Peyer's patch (tissue), 4 donors: ENCODE measurements at regions not wholly inside any gene's neighbourhood (a gene's known extent, or its start where the extent isn't known, plus 50 kb on each side); places are given as distances from the start of the nearest gene placed in this dataset.
"Not testable (repeated sequence)": the region's sequence is repeated elsewhere in the genome, so short reads cannot be mapped to it uniquely, and the experiment has no call there.

Source experiments
- CTCF ChIP-seq, 6 experiments: fragments of 450-650 bp in 4 of 6; fragments of 200-600 bp in 2 of 6; sonication (generic) in 1 of 6; IDR thresholded peaks; one replicate each; pipeline ENCODE4 v1.5.1; 2017 to 2019; ENCODE audit warnings: antibody characterized with exemption in 6 of 6, mild to moderate bottlenecking in 3 of 6, moderate library complexity in 1 of 6
- POLR2A ChIP-seq, 2 donors: fragments of 450-650 bp; IDR thresholded peaks; one replicate each; pipeline ENCODE4 v1.5.1; 2017; ENCODE audit warnings: antibody characterized with exemption in 2 of 2, mild to moderate bottlenecking in 2 of 2, moderate library complexity in 2 of 2

DNA sequence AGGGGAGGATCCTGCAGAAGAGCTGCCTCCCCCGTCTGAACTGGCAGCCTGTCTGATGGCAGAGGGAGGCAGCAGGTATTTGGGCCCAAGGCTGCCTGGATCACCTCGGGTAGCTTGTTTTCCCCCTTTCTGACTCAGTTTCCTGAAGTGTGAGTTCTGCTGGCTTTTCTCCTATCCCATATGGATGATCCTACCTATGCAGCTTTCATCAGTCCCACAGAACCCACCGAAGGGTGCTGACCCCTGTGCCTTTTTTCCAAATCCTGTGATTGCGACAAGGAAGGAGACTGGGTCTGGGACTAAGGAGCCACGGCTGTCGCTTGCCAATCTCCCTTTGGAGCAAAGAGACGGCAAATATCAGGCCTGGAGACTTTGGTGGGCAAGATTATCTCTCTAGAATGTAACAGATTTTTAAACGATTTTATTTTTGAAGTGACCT is 208.7 kb downstream of the BANP start:
- not testable (repeated sequence) for TF ChIP-seq CTCF, POLR2A (IDR thresholded peaks at IDR 0.05)
